ENCODE measurements at regions not wholly inside any gene's neighbourhood (a gene's known extent, or its start where the extent isn't known, plus 50 kb on each side); places are given as distances from the start of the nearest gene placed in this dataset.

GRCh38 chr5:96285823-96286222 lies 147.2 kb downstream of the PCSK1 start:
- WGBS: 71% methylated on average over 1 of the region's 1 CpG
- H3K27ac ChIP-seq (ENCODE audit: low read depth): no peak overlapping the region
- H3K4me1 ChIP-seq (ENCODE audit: insufficient read depth): no peaks in the 10 kb centered on the region
- no peaks in the 10 kb centered on the region for H3K36me3 ChIP-seq (ENCODE audit: insufficient read depth)
- no peak for DNase-seq (ENCODE audit: extremely low spot score)
- no peak overlapping the region for H3K4me3 ChIP-seq (ENCODE audit: low read depth, low read length)

DNA sequence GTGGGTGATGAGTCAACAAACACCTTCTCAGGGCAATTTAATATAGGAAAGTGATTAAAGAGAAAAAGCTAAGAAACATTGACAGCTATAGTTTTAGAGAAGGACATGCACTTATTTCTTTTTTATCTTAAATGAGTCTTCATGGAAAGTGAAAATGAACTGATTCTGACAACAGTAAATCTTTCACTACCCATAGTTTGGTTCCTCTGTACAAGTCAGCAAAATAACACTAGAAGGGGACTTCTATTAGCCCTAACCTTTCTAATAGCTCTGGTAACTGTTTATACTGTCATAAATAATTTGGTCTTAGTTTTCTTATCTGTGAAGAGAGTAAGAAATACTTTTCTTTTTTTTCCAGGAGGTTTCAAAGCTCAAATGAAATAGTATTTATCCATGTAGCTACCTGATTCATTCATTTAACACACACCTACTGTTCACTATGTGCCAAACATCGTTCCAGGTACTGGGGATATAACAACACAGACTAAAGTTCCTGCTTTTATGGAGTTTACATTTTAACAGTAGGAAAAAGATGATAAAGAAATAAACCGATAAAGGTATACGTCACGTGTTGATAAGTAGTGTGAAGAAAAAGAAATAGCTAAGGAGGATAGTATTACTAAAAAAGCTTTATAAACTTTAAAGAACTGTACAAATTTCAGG lies 148.2 kb downstream of the PCSK1 start:
- Histone ChIP-seq H3K4me3 (ENCODE audit: low read depth, low read length) (no peak overlapping the region), H3K27ac (ENCODE audit: low read depth) (no peak overlapping the region), H3K36me3 (ENCODE audit: insufficient read depth) (no peaks in the 10 kb centered on the region), H3K4me1 (ENCODE audit: insufficient read depth) (no peaks in the 10 kb centered on the region)
- WGBS: 77% methylated on average over 4 of the region's 4 CpGs
- no peak for DNase-seq (ENCODE audit: extremely low spot score)

GRCh38 chr5:96283589-96283988 lies 149.5 kb downstream of the PCSK1 start:
- Histone ChIP-seq H3K36me3 (ENCODE audit: insufficient read depth) (no peaks in the 10 kb centered on the region), H3K4me1 (ENCODE audit: insufficient read depth) (no peaks in the 10 kb centered on the region), H3K4me3 (ENCODE audit: low read depth, low read length) (no peak overlapping the region), H3K27ac (ENCODE audit: low read depth) (no peak overlapping the region)
- 27% methylated on average over 5 of the region's 5 CpGs for WGBS
- DNase-seq (ENCODE audit: extremely low spot score): no peak

GRCh38 chr5:96282020-96282419 lies 151.0 kb downstream of the PCSK1 start:
- no peaks in the 10 kb centered on the region for H3K4me1 ChIP-seq (ENCODE audit: insufficient read depth)
- no peaks in the 10 kb centered on the region for H3K36me3 ChIP-seq (ENCODE audit: insufficient read depth)
- no peak overlapping the region for H3K4me3 ChIP-seq (ENCODE audit: low read depth, low read length)
- no peak for DNase-seq (ENCODE audit: extremely low spot score)
- WGBS: 92% methylated on average over 8 of the region's 8 CpGs
- H3K27ac ChIP-seq (ENCODE audit: low read depth): no peak overlapping the region

DNA sequence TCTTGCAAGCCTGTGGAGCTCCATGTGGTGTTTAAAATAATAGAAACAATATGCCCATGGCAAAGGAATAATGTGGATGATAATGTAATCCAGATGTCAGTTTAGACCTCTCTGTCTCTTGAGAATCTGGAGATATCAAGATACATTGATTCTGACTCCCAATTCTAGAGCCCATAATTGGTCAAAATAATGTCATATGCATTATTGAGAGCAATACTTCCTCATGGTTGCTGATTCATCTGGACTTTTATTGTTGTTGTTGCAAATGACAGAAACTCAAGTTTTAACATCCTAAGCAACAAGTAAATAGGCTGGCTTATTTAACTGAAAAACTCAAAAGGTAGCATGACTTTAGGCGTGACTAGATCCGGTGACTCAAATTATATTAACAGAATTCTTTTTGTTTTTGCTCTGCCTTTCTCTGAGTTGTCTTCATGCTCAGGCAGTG lies 152.1 kb downstream of the PCSK1 start:
- Histone ChIP-seq H3K36me3 (ENCODE audit: insufficient read depth) (no peaks in the 10 kb centered on the region), H3K4me1 (ENCODE audit: insufficient read depth) (no peaks in the 10 kb centered on the region), H3K27ac (ENCODE audit: low read depth) (no peak overlapping the region), H3K4me3 (ENCODE audit: low read depth, low read length) (no peak overlapping the region)
- 71% methylated on average over 2 of the region's 2 CpGs for WGBS
- no peak for DNase-seq (ENCODE audit: extremely low spot score)

DNA sequence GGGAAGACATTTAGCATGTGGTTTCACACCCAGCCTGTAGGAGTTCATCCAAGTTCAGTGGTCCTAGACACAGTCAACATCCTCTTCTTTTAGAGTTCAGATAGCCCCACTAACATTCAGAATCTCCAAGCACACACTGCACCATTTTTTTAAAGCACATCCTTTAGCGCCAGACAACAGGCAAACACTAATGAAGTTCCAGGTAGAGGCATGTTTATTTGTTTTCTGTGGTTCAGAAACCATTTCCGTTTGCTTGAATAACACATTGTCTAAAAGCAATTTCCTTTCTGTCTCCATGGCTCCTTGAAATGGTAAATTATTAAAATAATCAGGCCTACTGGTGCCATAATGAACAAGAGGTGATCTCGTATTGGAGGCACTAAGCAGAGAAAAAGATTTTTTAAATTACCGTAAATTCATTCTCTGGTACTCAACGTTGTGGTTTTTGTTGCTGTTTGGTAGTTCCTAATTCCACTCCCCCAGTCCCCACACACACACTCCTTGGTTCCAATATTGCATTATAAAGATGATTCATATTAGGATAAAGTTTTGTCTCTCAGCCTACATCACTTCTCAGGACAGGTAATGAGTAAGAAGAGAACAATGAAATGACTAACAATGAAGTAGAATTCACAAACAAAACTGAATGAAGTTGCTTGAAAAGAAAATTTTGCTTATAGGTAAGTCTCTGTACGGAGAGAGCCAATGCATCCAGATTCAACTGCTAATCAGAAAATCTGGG lies 153.1 kb downstream of the PCSK1 start:
- Histone ChIP-seq H3K4me1 (ENCODE audit: insufficient read depth) (no peaks in the 10 kb centered on the region), H3K4me3 (ENCODE audit: low read depth, low read length) (no peak overlapping the region), H3K27ac (ENCODE audit: low read depth) (no peak overlapping the region), H3K36me3 (ENCODE audit: insufficient read depth) (no peaks in the 10 kb centered on the region)
- no peak for DNase-seq (ENCODE audit: extremely low spot score)
- 89% methylated on average over 6 of the region's 6 CpGs for WGBS

DNA sequence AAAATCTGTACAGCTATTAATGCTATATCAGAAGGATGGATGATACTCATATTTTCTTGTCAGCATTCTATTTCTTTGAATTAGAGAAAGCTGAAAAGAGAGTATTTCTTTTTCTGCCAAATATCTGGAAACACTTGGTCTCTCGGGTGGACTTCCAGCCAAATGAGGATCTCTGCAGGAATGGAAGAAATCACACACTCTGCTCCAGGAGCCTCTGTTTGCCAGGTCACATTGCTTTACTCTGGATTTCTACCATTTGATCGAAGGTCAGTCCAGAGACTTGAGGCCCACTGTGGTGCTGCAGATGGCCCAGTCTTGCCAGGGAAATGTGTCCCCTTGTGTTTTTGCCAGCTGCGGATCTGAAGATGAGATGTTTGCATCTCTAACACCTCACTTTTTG lies 154.1 kb downstream of the PCSK1 start:
- DNase-seq (ENCODE audit: extremely low spot score): no peak
- H3K4me3 ChIP-seq (ENCODE audit: low read depth, low read length): no peak overlapping the region
- no peaks in the 10 kb centered on the region for H3K4me1 ChIP-seq (ENCODE audit: insufficient read depth)
- no peaks in the 10 kb centered on the region for H3K36me3 ChIP-seq (ENCODE audit: insufficient read depth)
- no peak overlapping the region for H3K27ac ChIP-seq (ENCODE audit: low read depth)
- 76% methylated on average over 3 of the region's 3 CpGs for WGBS

GRCh38 chr5:96275051-96275450 lies 158.0 kb downstream of the PCSK1 start:
- H3K36me3 ChIP-seq (ENCODE audit: insufficient read depth): no peaks in the 10 kb centered on the region
- DNase-seq (ENCODE audit: extremely low spot score): no peak
- H3K4me1 ChIP-seq (ENCODE audit: insufficient read depth): no peaks in the 10 kb centered on the region
- H3K4me3 ChIP-seq (ENCODE audit: low read depth, low read length): no peak overlapping the region
- 80% methylated on average over 3 of the region's 3 CpGs for WGBS
- H3K27ac ChIP-seq (ENCODE audit: low read depth): no peak overlapping the region

DNA sequence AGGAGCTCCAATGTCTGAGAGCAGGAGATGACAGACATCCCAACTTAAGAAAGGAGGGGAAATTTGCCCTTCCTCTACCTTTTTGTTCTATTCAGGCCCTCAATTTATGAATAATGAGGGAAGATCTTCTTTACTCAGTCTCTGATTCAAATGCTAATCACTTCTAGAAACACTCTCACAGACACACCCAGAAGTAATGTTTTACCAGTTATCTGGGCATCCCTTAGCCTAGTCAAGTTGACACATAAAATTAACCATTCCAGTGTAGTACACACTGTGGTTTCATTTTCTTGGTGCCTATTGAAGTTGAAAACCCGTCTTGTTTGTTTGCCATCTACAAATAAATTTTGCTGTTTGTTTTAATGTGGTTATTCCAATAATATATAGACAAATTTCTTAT lies 167.6 kb downstream of the PCSK1 start:
- Histone ChIP-seq H3K4me1 (ENCODE audit: insufficient read depth) (no peaks in the 10 kb centered on the region), H3K4me3 (ENCODE audit: low read depth, low read length) (no peak overlapping the region), H3K27ac (ENCODE audit: low read depth) (no peak overlapping the region), H3K36me3 (ENCODE audit: insufficient read depth) (no peaks in the 10 kb centered on the region)
- WGBS: 82% methylated on average over 1 of the region's 1 CpG
- no peak for DNase-seq (ENCODE audit: extremely low spot score)

GRCh38 chr5:96264047-96264446 lies 169.0 kb downstream of the PCSK1 start:
- Histone ChIP-seq H3K36me3 (ENCODE audit: insufficient read depth) (no peaks in the 10 kb centered on the region), H3K4me3 (ENCODE audit: low read depth, low read length) (no peak overlapping the region), H3K4me1 (ENCODE audit: insufficient read depth) (no peaks in the 10 kb centered on the region), H3K27ac (ENCODE audit: low read depth) (no peak overlapping the region)
- no peak for DNase-seq (ENCODE audit: extremely low spot score)
- 63% methylated on average over 3 of the region's 3 CpGs for WGBS

- Histone ChIP-seq H3K27ac (ENCODE audit: low read depth) (no peak overlapping the region), H3K4me1 (ENCODE audit: insufficient read depth) (no peaks in the 10 kb centered on the region), H3K4me3 (ENCODE audit: low read depth, low read length) (no peak overlapping the region), H3K36me3 (ENCODE audit: insufficient read depth) (no peaks in the 10 kb centered on the region)
- DNase-seq (ENCODE audit: extremely low spot score): no peak
- WGBS: 54% methylated on average over 3 of the region's 3 CpGs
These were observed 170.9 kb downstream of the PCSK1 start for GRCh38 chr5:96262105-96262504.

GRCh38 chr5:96260009-96260408 lies 173.0 kb downstream of the PCSK1 start:
- no peak for DNase-seq (ENCODE audit: extremely low spot score)
- no peak overlapping the region for H3K27ac ChIP-seq (ENCODE audit: low read depth)
- H3K36me3 ChIP-seq (ENCODE audit: insufficient read depth): no peaks in the 10 kb centered on the region
- H3K4me1 ChIP-seq (ENCODE audit: insufficient read depth): no peaks in the 10 kb centered on the region
- WGBS: 90% methylated on average over 5 of the region's 5 CpGs
- H3K4me3 ChIP-seq (ENCODE audit: low read depth, low read length): no peak overlapping the region

DNA sequence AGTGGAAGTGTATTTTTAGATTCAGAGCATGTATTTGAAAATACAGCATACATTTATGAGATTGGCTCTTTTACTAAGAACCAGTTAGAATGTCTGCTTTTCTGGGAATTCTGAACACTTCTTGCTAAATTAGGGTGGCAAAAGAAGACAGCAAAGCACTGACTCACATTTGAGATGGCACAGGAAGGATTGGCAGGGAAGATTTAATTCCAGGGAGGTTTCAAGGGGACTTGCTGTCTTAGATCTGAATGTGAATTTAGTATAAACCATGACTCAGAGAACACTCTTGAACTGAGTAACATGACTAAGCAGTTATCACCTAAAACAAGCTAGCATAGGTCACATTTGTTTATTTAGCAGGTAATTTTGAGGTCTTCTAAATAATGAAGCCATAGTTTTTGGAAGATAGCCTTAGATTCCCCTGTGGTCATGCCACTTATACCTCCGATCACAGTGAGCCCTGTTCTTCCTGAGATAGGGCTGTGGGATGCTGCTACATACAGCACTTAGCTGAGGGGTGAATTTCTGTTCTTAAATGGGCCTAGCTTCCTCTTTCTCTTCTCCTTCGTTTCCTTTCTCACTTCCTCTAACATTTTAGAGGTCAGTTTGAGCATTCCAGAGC lies 173.8 kb downstream of the PCSK1 start:
- DNase-seq (ENCODE audit: extremely low spot score): no peak
- 65% methylated on average over 2 of the region's 2 CpGs for WGBS
- Histone ChIP-seq H3K4me1 (ENCODE audit: insufficient read depth) (no peaks in the 10 kb centered on the region), H3K4me3 (ENCODE audit: low read depth, low read length) (no peak overlapping the region), H3K36me3 (ENCODE audit: insufficient read depth) (no peaks in the 10 kb centered on the region), H3K27ac (ENCODE audit: low read depth) (no peak overlapping the region)

- H3K4me3 ChIP-seq (ENCODE audit: low read depth, low read length): no peak overlapping the region
- no peak for DNase-seq (ENCODE audit: extremely low spot score)
- H3K4me1 ChIP-seq (ENCODE audit: insufficient read depth): no peaks in the 10 kb centered on the region
- no peaks in the 10 kb centered on the region for H3K36me3 ChIP-seq (ENCODE audit: insufficient read depth)
- H3K27ac ChIP-seq (ENCODE audit: low read depth): no peak overlapping the region
These were observed 174.4 kb downstream of the PCSK1 start for GRCh38 chr5:96258692-96259091.

Data from urinary bladder (tissue), 3 donors.